ENCODE measurements at regions not wholly inside any gene's neighbourhood (a gene's known extent, or its start where the extent isn't known, plus 50 kb on each side); places are given as distances from the start of the nearest gene placed in this dataset.

- H3K9ac ChIP-seq, result no peak overlapping the region
Measured at GRCh38 chrX:82219129-82219528, 1017.2 kb downstream of the SH3BGRL start.

GRCh38 chrX:82224961-82225360, 1023.1 kb downstream of the SH3BGRL start:
- Histone ChIP-seq H3K9me3 (ENCODE audit: control insufficient read depth, low read length) (no peaks in the 10 kb centered on the region), H3K4me2 (ENCODE audit: low read length) (no peak overlapping the region), H3K79me2 (no peaks in the 10 kb centered on the region), H3K4me1 (no peaks in the 10 kb centered on the region), H3K4me3 (ENCODE audit: low read depth, low read length) (no peak overlapping the region), H3K27ac (no peak overlapping the region), H2AFZ (no peak overlapping the region), H3K9ac (no peak overlapping the region), H3K36me3 (ENCODE audit: control insufficient read depth, insufficient read depth, low read length) (no peaks in the 10 kb centered on the region), H3K27me3 (ENCODE audit: control insufficient read depth, insufficient read depth, low read length) (no peaks in the 10 kb centered on the region)
- no peak for TF ChIP-seq CTCF (IDR thresholded peaks at IDR 0.05)

More at GRCh38 chrX:82219129-82219528, 1017.2 kb downstream of the SH3BGRL start:
- Histone ChIP-seq H3K27ac (no peak overlapping the region), H2AFZ (no peak overlapping the region), H3K9me3 (ENCODE audit: control insufficient read depth, low read length) (no peaks in the 10 kb centered on the region), H3K4me2 (ENCODE audit: low read length) (no peak overlapping the region), H3K4me1 (no peaks in the 10 kb centered on the region), H3K4me3 (ENCODE audit: low read depth, low read length) (no peak overlapping the region), H3K36me3 (ENCODE audit: control insufficient read depth, insufficient read depth, low read length) (no peaks in the 10 kb centered on the region), H3K27me3 (ENCODE audit: control insufficient read depth, insufficient read depth, low read length) (no peaks in the 10 kb centered on the region), H3K79me2 (no peaks in the 10 kb centered on the region)
- no peak for TF ChIP-seq CTCF (IDR thresholded peaks at IDR 0.05)

- H3K27ac ChIP-seq, result no peak overlapping the region
- no peak for TF ChIP-seq CTCF (IDR thresholded peaks at IDR 0.05)
- H3K79me2 ChIP-seq, result no peaks in the 10 kb centered on the region
- H3K9me3 ChIP-seq (ENCODE audit: control insufficient read depth, low read length), result no peaks in the 10 kb centered on the region
- no peak overlapping the region for H3K4me2 ChIP-seq (ENCODE audit: low read length)
- H3K27me3 ChIP-seq (ENCODE audit: control insufficient read depth, insufficient read depth, low read length), result no peaks in the 10 kb centered on the region
- H3K4me1 ChIP-seq, result no peaks in the 10 kb centered on the region
- H3K4me3 ChIP-seq (ENCODE audit: low read depth, low read length), result no peak overlapping the region
- no peak overlapping the region for H3K9ac ChIP-seq
- H3K36me3 ChIP-seq (ENCODE audit: control insufficient read depth, insufficient read depth, low read length), result no peaks in the 10 kb centered on the region
- H2AFZ ChIP-seq, result no peak overlapping the region
Measured at GRCh38 chrX:82230013-82230412, 1028.1 kb downstream of the SH3BGRL start.

GRCh38 chrX:82232679-82233078, 1030.8 kb downstream of the SH3BGRL start:
- Histone ChIP-seq H3K27me3 (ENCODE audit: control insufficient read depth, insufficient read depth, low read length) (no peaks in the 10 kb centered on the region), H3K4me2 (ENCODE audit: low read length) (no peak overlapping the region), H3K9ac (no peak overlapping the region), H3K79me2 (no peaks in the 10 kb centered on the region), H2AFZ (no peak overlapping the region), H3K4me1 (no peaks in the 10 kb centered on the region), H3K36me3 (ENCODE audit: control insufficient read depth, insufficient read depth, low read length) (no peaks in the 10 kb centered on the region), H3K4me3 (ENCODE audit: low read depth, low read length) (no peak overlapping the region), H3K9me3 (ENCODE audit: control insufficient read depth, low read length) (no peaks in the 10 kb centered on the region), H3K27ac (no peak overlapping the region)
- no peak for TF ChIP-seq CTCF (IDR thresholded peaks at IDR 0.05)

- no peaks in the 10 kb centered on the region for H3K4me1 ChIP-seq
- H3K27ac ChIP-seq, result no peak overlapping the region
- no peaks in the 10 kb centered on the region for H3K9me3 ChIP-seq (ENCODE audit: control insufficient read depth, low read length)
- H3K27me3 ChIP-seq (ENCODE audit: control insufficient read depth, insufficient read depth, low read length), result no peaks in the 10 kb centered on the region
- no peak overlapping the region for H3K9ac ChIP-seq
- H3K36me3 ChIP-seq (ENCODE audit: control insufficient read depth, insufficient read depth, low read length), result no peaks in the 10 kb centered on the region
- no peak for TF ChIP-seq CTCF (IDR thresholded peaks at IDR 0.05)
- no peak overlapping the region for H2AFZ ChIP-seq
- H3K4me3 ChIP-seq (ENCODE audit: low read depth, low read length), result no peak overlapping the region
- no peaks in the 10 kb centered on the region for H3K79me2 ChIP-seq
- no peak overlapping the region for H3K4me2 ChIP-seq (ENCODE audit: low read length)
Measured at GRCh38 chrX:82237328-82237727, 1035.4 kb downstream of the SH3BGRL start.
